GM12875 (cell line): ENCODE measurements at regions not wholly inside any gene's neighbourhood (a gene's known extent, or its start where the extent isn't known, plus 50 kb on each side); places are given as distances from the start of the nearest gene placed in this dataset.

Experiments
- H3K4me3 ChIP-seq: one replicate; pipeline ENCODE4 v1.5.1; 2011; ENCODE audit warnings: low read depth, low read length, control low read depth
- TF ChIP-seq, protein P1 (sequence below): IDR thresholded peaks from 2 replicates; pipeline ENCODE4 v1.5.1; 2011; ENCODE audit warnings: low read depth, mild to moderate bottlenecking, control low read depth, inconsistent platforms, low read length, moderate library complexity, borderline replicate concordance; ENCODE audit not compliant: insufficient read depth

DNA sequence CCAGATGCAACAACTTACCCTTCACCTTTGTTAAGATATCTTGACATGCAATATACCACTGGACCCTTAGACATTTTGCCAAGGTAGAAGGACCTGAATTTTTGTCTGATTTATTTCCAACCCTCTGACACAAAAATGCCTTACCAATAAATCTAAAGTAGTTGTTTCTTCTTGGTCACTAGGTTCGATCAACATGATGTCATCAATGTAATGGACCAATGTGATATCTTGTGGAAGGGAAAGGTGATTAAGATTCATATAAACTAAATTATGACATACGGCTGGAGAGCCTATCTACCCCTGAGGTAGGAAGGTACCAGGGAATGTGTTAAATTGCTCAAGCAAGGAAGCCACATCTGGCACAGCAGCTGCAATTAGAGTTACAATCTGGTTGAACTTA lies 67.7 kb upstream of the SERPINE2 start:
- H3K4me3 ChIP-seq, result no peak overlapping the region
- TF ChIP-seq, protein P1, sequence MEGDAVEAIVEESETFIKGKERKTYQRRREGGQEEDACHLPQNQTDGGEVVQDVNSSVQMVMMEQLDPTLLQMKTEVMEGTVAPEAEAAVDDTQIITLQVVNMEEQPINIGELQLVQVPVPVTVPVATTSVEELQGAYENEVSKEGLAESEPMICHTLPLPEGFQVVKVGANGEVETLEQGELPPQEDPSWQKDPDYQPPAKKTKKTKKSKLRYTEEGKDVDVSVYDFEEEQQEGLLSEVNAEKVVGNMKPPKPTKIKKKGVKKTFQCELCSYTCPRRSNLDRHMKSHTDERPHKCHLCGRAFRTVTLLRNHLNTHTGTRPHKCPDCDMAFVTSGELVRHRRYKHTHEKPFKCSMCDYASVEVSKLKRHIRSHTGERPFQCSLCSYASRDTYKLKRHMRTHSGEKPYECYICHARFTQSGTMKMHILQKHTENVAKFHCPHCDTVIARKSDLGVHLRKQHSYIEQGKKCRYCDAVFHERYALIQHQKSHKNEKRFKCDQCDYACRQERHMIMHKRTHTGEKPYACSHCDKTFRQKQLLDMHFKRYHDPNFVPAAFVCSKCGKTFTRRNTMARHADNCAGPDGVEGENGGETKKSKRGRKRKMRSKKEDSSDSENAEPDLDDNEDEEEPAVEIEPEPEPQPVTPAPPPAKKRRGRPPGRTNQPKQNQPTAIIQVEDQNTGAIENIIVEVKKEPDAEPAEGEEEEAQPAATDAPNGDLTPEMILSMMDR, result no peak

DNA sequence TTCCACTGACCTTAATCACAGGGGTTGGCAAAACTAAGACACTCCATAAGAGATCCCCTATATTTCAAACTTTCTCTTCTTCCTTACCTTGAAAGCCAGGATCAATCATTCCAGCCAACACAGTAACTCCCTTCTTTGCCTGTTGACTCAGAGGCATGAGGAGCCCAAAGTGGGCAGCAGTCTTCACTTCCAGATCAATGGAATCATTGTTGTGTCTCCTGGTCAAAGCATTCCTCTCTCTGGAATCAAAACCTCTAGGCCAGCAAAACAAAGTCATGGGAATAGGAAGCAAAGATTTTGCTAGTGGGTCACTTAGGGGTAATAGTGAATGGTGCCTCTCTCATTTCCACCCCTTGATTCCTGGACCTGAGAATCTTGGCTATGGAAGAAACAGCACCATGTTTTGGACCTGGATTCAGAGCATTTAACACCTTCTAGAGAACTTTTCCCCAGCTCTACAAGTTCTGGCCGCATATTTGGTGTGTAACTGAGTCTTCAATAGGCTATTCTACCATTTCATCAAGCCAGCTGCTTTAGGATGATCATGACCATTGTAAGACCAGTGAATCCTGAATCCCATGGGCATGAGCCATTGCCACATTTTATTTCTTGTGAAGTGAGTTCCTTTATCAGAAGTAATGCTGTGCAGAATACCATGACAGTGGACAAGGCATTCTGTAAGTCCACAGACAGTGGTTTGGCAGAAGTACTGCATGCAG lies 65.7 kb upstream of the SERPINE2 start:
- TF ChIP-seq, protein P1, result no peak
- H3K4me3 ChIP-seq, result no peak overlapping the region

DNA sequence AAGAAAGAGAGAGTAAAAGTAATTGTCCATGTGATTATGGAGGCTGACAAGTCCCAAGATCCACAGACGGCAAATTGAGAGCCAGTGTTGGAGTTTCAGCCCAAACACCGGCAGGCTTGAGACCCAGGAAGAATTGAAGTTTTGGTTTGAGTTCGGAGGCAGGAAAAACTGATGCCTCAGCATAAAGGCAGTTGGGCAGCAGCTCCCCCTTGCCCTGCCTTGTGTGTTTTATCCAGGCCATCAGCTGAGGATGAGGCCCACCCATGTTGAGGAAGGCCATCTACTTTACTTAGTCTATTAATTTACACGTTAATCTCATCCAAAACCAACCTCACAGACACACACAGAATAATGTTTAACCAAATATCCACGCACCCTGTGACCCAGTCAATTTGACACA lies 64.6 kb upstream of the SERPINE2 start:
- no peak overlapping the region for H3K4me3 ChIP-seq
- TF ChIP-seq, protein P1, result no peak

DNA sequence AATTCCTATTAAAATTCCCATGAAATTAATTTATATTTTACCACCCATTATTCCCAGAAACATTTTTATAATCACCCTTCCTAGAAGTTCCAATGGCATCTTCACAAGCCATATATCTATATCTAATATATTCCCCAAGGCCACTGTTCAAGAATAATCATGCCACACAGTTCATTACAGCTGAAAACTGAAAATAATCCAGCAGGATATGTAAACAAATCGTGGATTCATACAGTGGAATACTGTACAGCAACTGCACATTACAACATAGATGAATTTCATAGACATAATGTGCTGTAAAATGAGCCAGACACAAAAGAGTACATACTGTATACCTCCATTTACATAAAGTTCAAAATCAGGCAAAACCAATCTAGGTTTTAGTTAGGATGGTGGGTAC lies 63.9 kb upstream of the SERPINE2 start:
- H3K4me3 ChIP-seq, result no peak overlapping the region
- TF ChIP-seq, protein P1, result no peak

DNA sequence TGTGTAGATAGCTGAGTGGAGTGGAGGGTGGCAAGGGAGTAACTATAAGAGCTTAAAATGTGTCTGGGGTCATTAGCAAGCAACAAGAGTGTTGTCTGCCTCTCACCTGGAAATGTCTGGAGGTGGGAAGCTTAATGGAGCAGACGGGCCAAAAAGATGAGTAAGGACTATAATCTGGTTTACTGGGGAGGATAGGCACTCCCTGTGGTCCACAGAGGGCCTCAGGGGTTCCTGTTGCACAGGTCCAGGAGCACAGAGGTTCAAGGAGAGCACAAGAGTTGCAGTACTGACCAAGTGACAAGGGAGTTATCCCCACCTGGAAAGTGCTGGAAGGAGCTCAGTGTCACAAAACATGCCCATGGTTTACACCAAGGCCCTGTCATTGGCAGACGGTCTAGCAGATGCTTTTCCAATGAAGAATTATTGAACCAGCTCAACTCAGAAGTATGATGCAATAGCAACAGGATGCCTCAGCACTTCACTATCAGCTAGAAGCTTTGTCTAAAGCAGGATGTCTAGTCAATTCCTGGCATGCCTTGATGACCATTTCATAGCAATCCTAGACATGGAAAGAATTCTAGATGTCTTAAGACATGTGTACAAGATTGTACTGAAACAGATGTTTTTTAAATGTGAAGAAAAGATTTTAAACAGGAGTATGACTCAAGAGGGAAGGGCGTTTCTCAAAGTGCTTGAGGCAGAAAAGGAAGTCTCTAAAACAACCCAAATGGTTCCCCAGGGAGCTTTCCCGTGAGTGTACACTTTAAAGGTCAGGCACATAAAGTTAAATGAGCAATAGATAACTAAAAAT lies 62.9 kb upstream of the SERPINE2 start:
- TF ChIP-seq, protein P1, result no peak
- H3K4me3 ChIP-seq, result no peak overlapping the region

DNA sequence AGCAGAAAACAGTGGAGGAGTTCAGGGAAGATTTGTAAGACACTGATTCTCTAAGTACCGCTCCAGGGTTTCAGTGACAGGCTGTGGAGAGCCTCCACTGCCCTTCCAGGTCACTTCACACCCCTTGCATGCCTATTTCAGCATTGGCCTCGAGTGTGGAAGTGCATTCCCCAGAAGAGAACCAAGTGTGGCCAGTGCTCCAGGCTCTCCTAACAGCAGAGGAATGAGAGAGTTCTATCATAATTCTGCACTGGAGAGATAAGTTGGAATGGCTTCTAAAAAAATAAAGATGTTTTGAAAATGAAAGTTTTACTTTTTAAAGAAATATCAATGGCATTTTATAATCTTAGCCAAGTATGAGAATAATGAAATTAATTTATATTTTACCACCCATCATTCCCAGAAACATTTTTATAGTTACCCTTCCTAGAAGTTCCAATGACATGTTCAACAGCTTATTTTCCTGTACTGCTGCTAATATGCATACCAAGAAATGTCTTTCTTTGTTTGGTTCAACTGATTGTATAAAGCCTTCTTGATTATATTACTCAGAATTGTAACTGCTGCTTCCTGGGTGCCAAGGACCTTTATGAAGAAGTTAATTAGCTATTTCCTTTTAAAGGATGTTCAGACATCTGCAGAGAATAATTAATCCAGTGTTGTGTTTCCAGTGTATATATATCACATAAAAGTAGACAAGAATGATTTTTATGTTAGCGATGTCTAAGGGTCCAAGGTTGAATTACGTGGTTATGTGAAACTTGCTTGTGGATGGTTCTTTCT lies 61.0 kb upstream of the SERPINE2 start:
- TF ChIP-seq, protein P1, result no peak
- H3K4me3 ChIP-seq, result no peak overlapping the region
